H1 (cell line): ENCODE measurements at regions not wholly inside any gene's neighbourhood (a gene's known extent, or its start where the extent isn't known, plus 50 kb on each side); places are given as distances from the start of the nearest gene placed in this dataset.

Experiments
- FOSL1 ChIP-seq: IDR thresholded peaks from 2 replicates; pipeline ENCODE4 v1.6.1; 2011; ENCODE audit warnings: mild to moderate bottlenecking, low read depth, low read length, moderate library complexity; ENCODE audit not compliant: insufficient read depth
- JUN ChIP-seq: IDR thresholded peaks from 2 replicates; pipeline ENCODE4 v1.6.1; 2011; ENCODE audit warnings: low read depth, mild to moderate bottlenecking, improper control_type of control experiment, low read length
- POLR2A ChIP-seq, 2 experiments: IDR thresholded peaks; 1 replicate in 1 of 2; 2 replicates in 1 of 2; pipeline ENCODE4 v1.6.1; 2011; ENCODE audit warnings: low read depth in 2 of 2, low read length in 2 of 2, mild to moderate bottlenecking in 2 of 2; ENCODE audit errors: control extremely low read depth in 1 of 2
- RFX5 ChIP-seq: IDR thresholded peaks from 2 replicates; pipeline ENCODE4 v1.6.1; 2011; ENCODE audit warnings: low read depth, low read length, improper control_type of control experiment, borderline replicate concordance
- SIRT6 ChIP-seq: IDR thresholded peaks from one replicate; pipeline ENCODE4 v1.7.1; 2012; ENCODE audit warnings: low read length, inconsistent platforms
- ZNF274 ChIP-seq: IDR thresholded peaks from 2 replicates; pipeline ENCODE4 v1.7.0; 2012; ENCODE audit warnings: low read length, borderline replicate concordance; ENCODE audit errors: extremely low read depth
- TF ChIP-seq, protein P1 (sequence below): IDR thresholded peaks from 2 replicates; pipeline ENCODE4 v1.6.1; 2011; ENCODE audit warnings: low read length, improper control_type of control experiment

DNA sequence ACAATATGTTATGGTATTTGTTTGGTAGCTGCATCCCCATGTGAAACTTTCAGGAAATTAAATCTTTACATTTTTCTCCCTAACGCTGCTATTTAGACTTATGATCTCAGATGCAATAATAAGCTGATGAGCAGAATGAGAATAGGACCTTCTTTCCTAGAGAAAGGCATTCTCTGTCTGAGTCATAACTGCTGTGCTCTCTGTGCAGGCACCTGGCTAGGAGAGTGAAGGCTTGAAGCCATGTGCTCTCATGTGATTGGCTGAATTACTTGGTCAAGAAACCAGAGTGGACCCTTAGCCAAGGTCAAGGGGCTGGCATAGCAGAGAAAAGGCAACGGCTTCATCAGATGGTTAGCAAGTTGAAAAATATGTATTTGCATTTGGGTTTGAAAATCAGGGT, 185.0 kb downstream of the ADAMTS15 start:
- TF ChIP-seq FOSL1 (no peak), JUN (no peak), RFX5 (no peak), ZNF274 (no peak), POLR2A (IDR thresholded peaks at IDR 0.05; ENCODE audit: control extremely low read depth in 1 of 2, low read depth in 2 of 2, low read length in 2 of 2) (no peak), SIRT6 (no peak)
- TF ChIP-seq, protein P1, sequence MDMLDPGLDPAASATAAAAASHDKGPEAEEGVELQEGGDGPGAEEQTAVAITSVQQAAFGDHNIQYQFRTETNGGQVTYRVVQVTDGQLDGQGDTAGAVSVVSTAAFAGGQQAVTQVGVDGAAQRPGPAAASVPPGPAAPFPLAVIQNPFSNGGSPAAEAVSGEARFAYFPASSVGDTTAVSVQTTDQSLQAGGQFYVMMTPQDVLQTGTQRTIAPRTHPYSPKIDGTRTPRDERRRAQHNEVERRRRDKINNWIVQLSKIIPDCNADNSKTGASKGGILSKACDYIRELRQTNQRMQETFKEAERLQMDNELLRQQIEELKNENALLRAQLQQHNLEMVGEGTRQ, result no peak
